Transverse colon (tissue), 4 donors: ENCODE measurements at regions not wholly inside any gene's neighbourhood (a gene's known extent, or its start where the extent isn't known, plus 50 kb on each side); places are given as distances from the start of the nearest gene placed in this dataset.
"Not testable (repeated sequence)": the region's sequence is repeated elsewhere in the genome, so short reads cannot be mapped to it uniquely, and the experiment has no call there.

ENCODE experiments used
- DNase-seq: peaks from one replicate; pipeline ENCODE4 v3.0.0-alpha.2; 2019
- H3K27ac ChIP-seq, 4 donors: fragments of 200-600 bp; sonication (generic); 2 replicates each; pipeline ENCODE4 v1.5.1; 2016 to 2018; ENCODE audit warnings: inconsistent platforms in 4 of 4
- H3K27me3 ChIP-seq: fragments of 200-600 bp; sonication (generic); 2 replicates; pipeline ENCODE4 v1.5.1; 2017; ENCODE audit warnings: inconsistent platforms
- H3K36me3 ChIP-seq, 4 donors: fragments of 200-600 bp; sonication (generic); 2 replicates each; pipeline ENCODE4 v1.5.1; 2017 to 2019; ENCODE audit warnings: inconsistent platforms in 4 of 4
- H3K4me1 ChIP-seq, 4 donors: fragments of 200-600 bp; sonication (generic); 2 replicates each; pipeline ENCODE4 v1.5.1; 2017 to 2020; ENCODE audit warnings: inconsistent platforms in 4 of 4
- H3K4me3 ChIP-seq, 4 donors: fragments of 200-600 bp; sonication (generic); 1 replicate in 1 of 4; 2 replicates in 3 of 4; pipeline versions ENCODE4 v1.5.1 to v1.6.1; 2017 to 2019; ENCODE audit warnings: inconsistent platforms in 4 of 4
- H3K9me3 ChIP-seq, 2 donors: fragments of 200-600 bp; sonication (generic); 2 replicates each; pipeline ENCODE4 v1.5.1; 2017 to 2019; ENCODE audit warnings: inconsistent platforms in 2 of 2
- CTCF ChIP-seq, 5 experiments: fragments of 200-600 bp in 3 of 5; fragments of 450-650 bp in 2 of 5; sonication (generic) in 3 of 5; IDR thresholded peaks; 1 replicate in 2 of 5; 2 replicates in 3 of 5; pipeline ENCODE4 v1.5.1; 2016 to 2017; ENCODE audit warnings: antibody characterized with exemption in 5 of 5, inconsistent platforms in 3 of 5, mild to moderate bottlenecking in 2 of 5, moderate library complexity in 1 of 5
- EP300 ChIP-seq: sonication (generic); formaldehyde crosslinking; IDR thresholded peaks from one replicate; pipeline ENCODE4 v1.6.1; 2017; ENCODE audit warnings: antibody characterized with exemption, low read depth
- POLR2A ChIP-seq: fragments of 450-650 bp; IDR thresholded peaks from one replicate; pipeline ENCODE4 v1.6.1; 2016; ENCODE audit warnings: antibody characterized with exemption, mild to moderate bottlenecking, moderate library complexity
- POLR2AphosphoS5 ChIP-seq, 3 donors: sonication (generic); formaldehyde crosslinking; IDR thresholded peaks; one replicate each; pipeline ENCODE4 v1.6.1; 2016; ENCODE audit warnings: antibody characterized with exemption in 3 of 3
- WGBS, 2 donors: methylation state at CpG; one replicate each; pipeline ENCODE4 v1.1.5; 2018; ENCODE audit warnings: low coverage in 1 of 2; 5-methylcytosine and 5-hydroxymethylcytosine counted together
- in situ Hi-C, 4 donors: fragments of 200-750 bp; cut with MboI; loops; one replicate each; pipeline versions ENCODE4 v1.15.0 to v1.15.1; 2017; ENCODE audit warnings: low sequenced_read_pairs in 3 of 4, low pct_ligation_motif_present in 1 of 4, low pct_unique_long_range_greater_than_20kb in 1 of 4
- intact Hi-C: fragments of 100-400 bp; cut with DNase I; formaldehyde crosslinking; loops from one replicate; pipeline ENCODE4 v1.15.1; 2023; ENCODE audit warnings: low total_unique reads

DNA sequence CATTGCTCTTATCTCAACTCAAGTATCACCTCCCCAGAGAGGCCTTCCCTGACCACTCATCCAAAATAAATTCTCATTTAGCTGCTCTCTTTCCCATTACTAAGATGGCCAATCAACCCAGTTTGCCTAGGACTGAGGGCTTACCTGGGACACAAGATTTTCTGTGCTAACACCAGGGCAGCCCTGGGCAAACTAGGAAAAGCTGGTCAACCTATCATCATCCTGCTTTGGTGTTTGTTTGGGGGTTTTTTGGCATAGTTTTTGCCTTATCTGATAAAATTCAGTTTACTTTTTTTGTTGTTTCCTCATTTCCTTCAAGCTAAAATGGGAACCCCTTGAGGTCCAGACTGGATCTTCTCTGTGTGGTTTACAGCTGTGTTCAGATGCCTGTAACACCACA, 131.4 kb upstream of the NR2F2 start:
- Histone ChIP-seq H3K27me3 (no peaks in the 10 kb centered on the region), H3K9me3 (no peaks in the 10 kb centered on the region), H3K27ac (no peak overlapping the region), H3K4me3 (no peak overlapping the region), H3K4me1 (no peaks in the 10 kb centered on the region), H3K36me3 (no peaks in the 10 kb centered on the region)
- TF ChIP-seq POLR2A (no peak), POLR2AphosphoS5 (IDR thresholded peaks at IDR 0.05) (no peak), CTCF (IDR thresholded peaks at IDR 0.05) (no peak), EP300 (no peak)
- in situ Hi-C loops = no loop called here
- no peak for DNase-seq
- intact Hi-C loops = no loop called here

GRCh38 chr15:96200357-96200967, 130.0 kb upstream of the NR2F2 start:
- Histone ChIP-seq H3K36me3 (no peaks in the 10 kb centered on the region), H3K27ac (no peak overlapping the region), H3K27me3 (no peaks in the 10 kb centered on the region), H3K4me1 (no peaks in the 10 kb centered on the region), H3K9me3 (no peaks in the 10 kb centered on the region), H3K4me3 (no peak overlapping the region)
- intact Hi-C loops = no loop called here
- in situ Hi-C loops = no loop called here
- 77 to 79% methylated on average over 9 of the region's 9 CpGs for WGBS, 2 donors
- TF ChIP-seq POLR2AphosphoS5 (IDR thresholded peaks at IDR 0.05) (no peak), CTCF (IDR thresholded peaks at IDR 0.05) (no peak), POLR2A (no peak), EP300 (no peak)
- no peak for DNase-seq

- DNase-seq = no peak
- Histone ChIP-seq H3K27ac (no peak overlapping the region), H3K4me1 (no peaks in the 10 kb centered on the region), H3K27me3 (no peaks in the 10 kb centered on the region), H3K9me3 (no peaks in the 10 kb centered on the region), H3K36me3 (no peaks in the 10 kb centered on the region), H3K4me3 (no peak overlapping the region)
- TF ChIP-seq POLR2A (no peak), POLR2AphosphoS5 (IDR thresholded peaks at IDR 0.05) (no peak), EP300 (no peak), CTCF (IDR thresholded peaks at IDR 0.05) (no peak)
- intact Hi-C loops = no loop called here
- 89 to 90% methylated on average over 2 of the region's 2 CpGs for WGBS, 2 donors
- in situ Hi-C loops = no loop called here
Observed at GRCh38 chr15:96201696-96202095, 128.8 kb upstream of the NR2F2 start.

GRCh38 chr15:96205588-96205987, 124.9 kb upstream of the NR2F2 start:
- H3K4me3 ChIP-seq, intact Hi-C loops, H3K36me3 ChIP-seq, in situ Hi-C loops, H3K27ac ChIP-seq, H3K4me1 ChIP-seq, H3K27me3 ChIP-seq, DNase-seq, H3K9me3 ChIP-seq: not testable (repeated sequence)
- WGBS, 2 donors = 95% methylated on average over 1 of the region's 1 CpG; no CpG with 5 or more reads in 1 of the 2 donors

- in situ Hi-C loops = no loop called here
- Histone ChIP-seq H3K27me3 (no peaks in the 10 kb centered on the region), H3K27ac (no peak overlapping the region), H3K36me3 (no peaks in the 10 kb centered on the region), H3K9me3 (no peaks in the 10 kb centered on the region), H3K4me3 (no peak overlapping the region), H3K4me1 (no peaks in the 10 kb centered on the region)
- 82 to 83% methylated on average over 1 to 2 of the region's 2 CpGs for WGBS, 2 donors
- DNase-seq = no peak
- intact Hi-C loops = no loop called here
- no peak for TF ChIP-seq POLR2A
- no peak for TF ChIP-seq POLR2AphosphoS5 (IDR thresholded peaks at IDR 0.05)
- TF ChIP-seq CTCF (IDR thresholded peaks at IDR 0.05) = no peak
- TF ChIP-seq EP300 = no peak
Observed at GRCh38 chr15:96207377-96208006, 123.0 kb upstream of the NR2F2 start.
